K562 (cell line): ENCODE measurements at regions not wholly inside any gene's neighbourhood (a gene's known extent, or its start where the extent isn't known, plus 50 kb on each side); places are given as distances from the start of the nearest gene placed in this dataset.

Experiments used
- AFF1 ChIP-seq, 2 experiments: fragments of 450-650 bp; IDR thresholded peaks; 2 replicates each; pipeline ENCODE4 v1.6.1; 2018; ENCODE audit warnings: mild to moderate bottlenecking in 2 of 2, low read depth in 1 of 2; ENCODE audit not compliant: partially characterized antibody in 2 of 2
- CBFA2T2 ChIP-seq: fragments of 450-650 bp; conservative IDR thresholded peaks from 2 replicates; pipeline ENCODE4 v1.6.1; 2017; ENCODE audit warnings: mild to moderate bottlenecking
- CBFA2T3 ChIP-seq: fragments of 450-650 bp; IDR thresholded peaks from 2 replicates; pipeline ENCODE4 v1.6.1; 2017
- DMBX1 ChIP-seq: fragments of 250-450 bp; sonication (Bioruptor Pico); IDR thresholded peaks from 2 replicates; pipeline ENCODE4 v1.8.0; 2022; ENCODE audit warnings: inconsistent platforms, mild to moderate bottlenecking, moderate library complexity, borderline replicate concordance
- DPF2 ChIP-seq: fragments of 450-650 bp; IDR thresholded peaks from 2 replicates; pipeline ENCODE4 v1.6.1; 2016
- KDM1A ChIP-seq, 2 experiments: fragments of 450-650 bp; IDR thresholded peaks; 2 replicates each; pipeline ENCODE4 v1.6.1; 2016; ENCODE audit warnings: mild to moderate bottlenecking in 2 of 2
- L3MBTL2 ChIP-seq: fragments of 450-650 bp; IDR thresholded peaks from 2 replicates; pipeline ENCODE4 v1.6.1; 2016; ENCODE audit warnings: mild to moderate bottlenecking, moderate library complexity
- MAX ChIP-seq: sonication (generic); formaldehyde crosslinking; IDR thresholded peaks from 2 replicates; pipeline ENCODE4 v1.9.0; 2022; ENCODE audit warnings: mild to moderate bottlenecking, missing genetic modification reagents
- MIER1 ChIP-seq: fragments of 450-650 bp; IDR thresholded peaks from 2 replicates; pipeline ENCODE4 v1.6.1; 2016; ENCODE audit warnings: antibody characterized with exemption, mild to moderate bottlenecking, low read depth
- MTA3 ChIP-seq: fragments of 450-650 bp; formaldehyde crosslinking; IDR thresholded peaks from 2 replicates; pipeline ENCODE4 v1.6.1; 2017; ENCODE audit warnings: mild to moderate bottlenecking, borderline replicate concordance
- NCOR1 ChIP-seq: fragments of 450-650 bp; IDR thresholded peaks from 2 replicates; pipeline ENCODE4 v1.6.1; 2016; ENCODE audit warnings: mild to moderate bottlenecking, moderate library complexity
- NFIC ChIP-seq: fragments of 450-650 bp; IDR thresholded peaks from 2 replicates; pipeline ENCODE4 v1.6.1; 2017; ENCODE audit warnings: mild to moderate bottlenecking, inconsistent platforms
- NKRF ChIP-seq: fragments of 450-650 bp; IDR thresholded peaks from 2 replicates; pipeline ENCODE4 v1.6.1; 2016; ENCODE audit warnings: borderline replicate concordance
- NONO ChIP-seq, 2 experiments: fragments of 200-400 bp in 1 of 2; fragments of 450-650 bp in 1 of 2; formaldehyde crosslinking in 1 of 2; IDR thresholded peaks; 2 replicates each; pipeline ENCODE4 v1.6.1; 2017; ENCODE audit warnings: low read depth in 2 of 2, mild to moderate bottlenecking in 2 of 2, moderate library complexity in 2 of 2, low read length in 1 of 2
- NRF1 ChIP-seq, 2 experiments: fragments of 450-650 bp; IDR thresholded peaks in 1 of 2; conservative IDR thresholded peaks in 1 of 2; 2 replicates each; pipeline ENCODE4 v1.6.1; 2014; ENCODE audit warnings: mild to moderate bottlenecking in 2 of 2
- SMARCE1 ChIP-seq: fragments of 450-650 bp; IDR thresholded peaks from 2 replicates; pipeline ENCODE4 v1.7.1; 2016; ENCODE audit warnings: mild to moderate bottlenecking
- TAL1 ChIP-seq: fragments of 450-650 bp; IDR thresholded peaks from 2 replicates; pipeline ENCODE4 v1.6.1; 2016; ENCODE audit warnings: mild to moderate bottlenecking
- TCF3 ChIP-seq: sonication (generic); formaldehyde crosslinking; IDR thresholded peaks from 2 replicates; pipeline ENCODE4 v1.4.0; 2020; ENCODE audit warnings: mild to moderate bottlenecking, missing genetic modification reagents
- TRIM24 ChIP-seq, 2 experiments: fragments of 450-650 bp; IDR thresholded peaks; 2 replicates each; pipeline ENCODE4 v1.6.1; 2016
- ZFX ChIP-seq: sonication (generic); formaldehyde crosslinking; IDR thresholded peaks from 2 replicates; pipeline ENCODE4 v1.8.0; 2022; ENCODE audit warnings: mild to moderate bottlenecking, missing genetic modification reagents, moderate library complexity
- TF ChIP-seq, protein P1 (sequence below): fragments of 450-650 bp; formaldehyde crosslinking; IDR thresholded peaks from 2 replicates; pipeline ENCODE4 v1.4.0; 2020; ENCODE audit warnings: mild to moderate bottlenecking, moderate library complexity
- TF ChIP-seq, protein P2 (sequence below): sonication (generic); IDR thresholded peaks from 2 replicates; pipeline ENCODE4 v1.6.1; 2016

DNA sequence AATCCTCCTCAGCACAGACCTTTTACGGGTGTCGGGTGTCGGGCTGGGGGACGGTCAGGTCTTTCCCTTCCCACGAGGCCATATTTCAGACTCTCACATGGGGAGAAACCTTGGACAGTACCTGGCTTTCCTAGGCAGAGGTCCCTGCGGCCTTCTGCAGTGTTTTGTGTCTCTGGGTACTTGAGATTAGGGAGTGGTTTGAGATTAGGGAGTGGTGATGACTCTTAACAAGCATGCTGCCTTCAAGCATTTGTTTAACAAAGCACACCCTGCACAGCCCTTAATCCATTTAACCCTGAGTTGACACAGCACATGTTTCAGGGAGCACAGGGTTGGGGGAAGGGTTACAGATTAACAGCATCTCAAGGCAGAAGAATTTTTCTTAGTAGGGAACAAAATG, 113.0 kb upstream of the ZNF92 start (continued):
- TF ChIP-seq, protein P1, sequence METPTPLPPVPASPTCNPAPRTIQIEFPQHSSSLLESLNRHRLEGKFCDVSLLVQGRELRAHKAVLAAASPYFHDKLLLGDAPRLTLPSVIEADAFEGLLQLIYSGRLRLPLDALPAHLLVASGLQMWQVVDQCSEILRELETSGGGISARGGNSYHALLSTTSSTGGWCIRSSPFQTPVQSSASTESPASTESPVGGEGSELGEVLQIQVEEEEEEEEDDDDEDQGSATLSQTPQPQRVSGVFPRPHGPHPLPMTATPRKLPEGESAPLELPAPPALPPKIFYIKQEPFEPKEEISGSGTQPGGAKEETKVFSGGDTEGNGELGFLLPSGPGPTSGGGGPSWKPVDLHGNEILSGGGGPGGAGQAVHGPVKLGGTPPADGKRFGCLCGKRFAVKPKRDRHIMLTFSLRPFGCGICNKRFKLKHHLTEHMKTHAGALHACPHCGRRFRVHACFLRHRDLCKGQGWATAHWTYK (CRISPR knock-in tag) = 0 out of 2 replicates have a peak, but pooled peaks have one; percentile 35
- TF ChIP-seq TRIM24 (IDR thresholded peaks at IDR 0.05) = peak; percentile 53 to 67; a peak in 3 of 4 replicates
- peak; percentile 52; the same call in 1 of the 2 replicates for TF ChIP-seq SMARCE1
- TF ChIP-seq NFIC = peak; percentile 45; the same call in 1 of the 2 replicates
- TF ChIP-seq ZFX (CRISPR knock-in tag) = peak; percentile 38; the same call in 1 of the 2 replicates
- TF ChIP-seq TCF3 (CRISPR knock-in tag) = peak; percentile 77
- TF ChIP-seq DMBX1 (CRISPR knock-in tag) = peak; percentile 27; the same call in 1 of the 2 replicates
- peak; percentile 85 for TF ChIP-seq CBFA2T2
- peak; percentile 77 for TF ChIP-seq MAX (CRISPR knock-in tag)
- TF ChIP-seq NRF1 (conservative IDR thresholded peaks at IDR 0.05 in 1 of 2, IDR thresholded peaks at IDR 0.05 in 1 of 2) = peak in 1 of 2 experiments; percentile 22; a peak in 1 of 4 replicates
- peak; percentile 66 for TF ChIP-seq DPF2
- peak; percentile 79 for TF ChIP-seq L3MBTL2
- TF ChIP-seq TAL1 = peak; percentile 63
- TF ChIP-seq, protein P2, sequence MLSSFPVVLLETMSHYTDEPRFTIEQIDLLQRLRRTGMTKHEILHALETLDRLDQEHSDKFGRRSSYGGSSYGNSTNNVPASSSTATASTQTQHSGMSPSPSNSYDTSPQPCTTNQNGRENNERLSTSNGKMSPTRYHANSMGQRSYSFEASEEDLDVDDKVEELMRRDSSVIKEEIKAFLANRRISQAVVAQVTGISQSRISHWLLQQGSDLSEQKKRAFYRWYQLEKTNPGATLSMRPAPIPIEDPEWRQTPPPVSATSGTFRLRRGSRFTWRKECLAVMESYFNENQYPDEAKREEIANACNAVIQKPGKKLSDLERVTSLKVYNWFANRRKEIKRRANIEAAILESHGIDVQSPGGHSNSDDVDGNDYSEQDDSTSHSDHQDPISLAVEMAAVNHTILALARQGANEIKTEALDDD = peak; percentile 86
- 0 out of 4 replicates have a peak, but pooled peaks of 1 of the 2 experiments have one; percentile 19 for TF ChIP-seq NONO (IDR thresholded peaks at IDR 0.05; ENCODE audit: low read depth in 2 of 2, low read length in 1 of 2)
- peak; percentile 36; the same call in 1 of the 2 replicates for TF ChIP-seq MTA3
- peak in 1 of 2 experiments; percentile 54 for TF ChIP-seq AFF1 (IDR thresholded peaks at IDR 0.05; ENCODE audit: low read depth in 1 of 2, partially characterized antibody in 2 of 2)
- TF ChIP-seq CBFA2T3 = peak; percentile 88
- TF ChIP-seq KDM1A (IDR thresholded peaks at IDR 0.05) = peak; percentile 85 to 87
- TF ChIP-seq NCOR1 = peak; percentile 78
- peak; percentile 74; the same call in 1 of the 2 replicates for TF ChIP-seq MIER1
- peak; percentile 31; the same call in 1 of the 2 replicates for TF ChIP-seq NKRF
